ENCODE measurements at regions not wholly inside any gene's neighbourhood (a gene's known extent, or its start where the extent isn't known, plus 50 kb on each side); places are given as distances from the start of the nearest gene placed in this dataset.

DNA sequence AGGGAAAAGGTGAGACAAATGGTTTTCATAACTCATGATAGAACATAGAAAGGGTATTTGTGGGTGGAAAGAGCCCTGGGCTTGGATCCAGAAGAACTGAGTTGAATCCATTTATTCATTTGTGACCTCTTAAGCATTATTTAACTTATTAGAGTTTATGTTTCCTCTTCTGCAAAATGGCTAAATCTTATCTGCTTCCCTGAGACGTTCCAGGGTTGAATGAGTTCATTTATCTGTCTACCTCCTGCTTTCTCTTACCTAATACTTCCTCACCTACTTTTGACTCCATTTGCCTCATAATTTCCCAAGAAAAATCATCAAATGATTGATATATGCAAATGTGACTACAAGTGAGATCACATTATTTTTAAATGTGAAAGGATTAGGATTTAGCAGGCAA lies 152.7 kb upstream of the GAS1 start:
- no peaks in the 10 kb centered on the region for H3K4me1 Mint-ChIP-seq
- ChIA-PET CTCF (no interaction called here), POLR2A (no interaction called here)
- H3K27ac Mint-ChIP-seq, result no peak overlapping the region
- Histone ChIP-seq H3K9me3 (ENCODE audit: low read length) (no peaks in the 10 kb centered on the region), H3K27me3 (ENCODE audit: insufficient read depth, low read length, poor library complexity, severe bottlenecking) (no peaks in the 10 kb centered on the region), H3K4me1 (ENCODE audit: insufficient read depth, low read length) (no peaks in the 10 kb centered on the region), H3K36me3 (ENCODE audit: insufficient read depth, low read length) (no peaks in the 10 kb centered on the region), H3K27ac (ENCODE audit: low read depth, low read length) (no peak overlapping the region), H3K4me3 (ENCODE audit: low read length) (no peak overlapping the region)
- H3K9me3 Mint-ChIP-seq, result peaks cover 0 to 2% (median 0%) of the 10 kb centered on the region in 5 donors
- no peaks in the 10 kb centered on the region for H3K36me3 Mint-ChIP-seq
- H3K27me3 Mint-ChIP-seq, result peaks cover 0 to 6% of the 10 kb centered on the region in 2 donors
- DNase-seq, result no peak
- H3K4me3 Mint-ChIP-seq, result no peak overlapping the region

GRCh38 chr9:87102126-87102525 lies 154.8 kb upstream of the GAS1 start:
- no peaks in the 10 kb centered on the region for H3K9me3 ChIP-seq (ENCODE audit: low read length)

GRCh38 chr9:87107072-87107471 lies 159.8 kb upstream of the GAS1 start:
- CTCF ChIA-PET, result no interaction called here

More at GRCh38 chr9:87102126-87102525, 154.8 kb upstream of the GAS1 start:
- Mint-ChIP-seq H3K27me3 (peaks cover 4 to 7% of the 10 kb centered on the region in 2 donors), H3K4me1 (no peaks in the 10 kb centered on the region), H3K9me3 (peaks cover 0 to 2% (median 0%) of the 10 kb centered on the region in 5 donors), H3K4me3 (no peak overlapping the region), H3K27ac (no peak overlapping the region), H3K36me3 (no peaks in the 10 kb centered on the region)
- Histone ChIP-seq H3K36me3 (ENCODE audit: insufficient read depth, low read length) (no peaks in the 10 kb centered on the region), H3K4me3 (ENCODE audit: low read length) (no peak overlapping the region), H3K4me1 (ENCODE audit: insufficient read depth, low read length) (no peaks in the 10 kb centered on the region), H3K27me3 (ENCODE audit: insufficient read depth, low read length, poor library complexity, severe bottlenecking) (no peaks in the 10 kb centered on the region), H3K27ac (ENCODE audit: low read depth, low read length) (no peak overlapping the region)
- ChIA-PET POLR2A (no interaction called here), CTCF (no interaction called here)
- DNase-seq, result no peak

GRCh38 chr9:87108661-87109060 lies 161.4 kb upstream of the GAS1 start:
- H3K27ac ChIP-seq (ENCODE audit: low read depth, low read length), result no peak overlapping the region
- ChIA-PET POLR2A (no interaction called here), CTCF (no interaction called here)
- H3K9me3 Mint-ChIP-seq, result peaks cover 0 to 5% (median 0%) of the 10 kb centered on the region in 5 donors
- H3K4me1 Mint-ChIP-seq, result no peaks in the 10 kb centered on the region
- no peak overlapping the region for H3K4me3 ChIP-seq (ENCODE audit: low read length)
- H3K9me3 ChIP-seq (ENCODE audit: low read length), result no peaks in the 10 kb centered on the region
- no peaks in the 10 kb centered on the region for H3K36me3 ChIP-seq (ENCODE audit: insufficient read depth, low read length)
- H3K36me3 Mint-ChIP-seq, result no peaks in the 10 kb centered on the region
- no peaks in the 10 kb centered on the region for H3K27me3 ChIP-seq (ENCODE audit: insufficient read depth, low read length, poor library complexity, severe bottlenecking)
- H3K4me1 ChIP-seq (ENCODE audit: insufficient read depth, low read length), result no peaks in the 10 kb centered on the region
- H3K27me3 Mint-ChIP-seq, result peaks cover 4 to 11% of the 10 kb centered on the region in 2 donors
- no peak for DNase-seq
- H3K4me3 Mint-ChIP-seq, result no peak overlapping the region
- H3K27ac Mint-ChIP-seq, result no peak overlapping the region

More at GRCh38 chr9:87107072-87107471, 159.8 kb upstream of the GAS1 start:
- H3K36me3 Mint-ChIP-seq, result no peaks in the 10 kb centered on the region
- no peaks in the 10 kb centered on the region for H3K9me3 ChIP-seq (ENCODE audit: low read length)
- H3K27ac ChIP-seq (ENCODE audit: low read depth, low read length), result no peak overlapping the region
- DNase-seq, result no peak
- H3K4me1 ChIP-seq (ENCODE audit: insufficient read depth, low read length), result no peaks in the 10 kb centered on the region
- H3K27me3 Mint-ChIP-seq, result peaks cover 4 to 17% of the 10 kb centered on the region in 2 donors
- H3K4me3 Mint-ChIP-seq, result no peak overlapping the region
- H3K27ac Mint-ChIP-seq, result no peak overlapping the region
- H3K9me3 Mint-ChIP-seq, result peaks cover 0 to 5% (median 0%) of the 10 kb centered on the region in 5 donors
- H3K4me1 Mint-ChIP-seq, result no peaks in the 10 kb centered on the region
- no peaks in the 10 kb centered on the region for H3K27me3 ChIP-seq (ENCODE audit: insufficient read depth, low read length, poor library complexity, severe bottlenecking)
- H3K36me3 ChIP-seq (ENCODE audit: insufficient read depth, low read length), result no peaks in the 10 kb centered on the region
- POLR2A ChIA-PET, result no interaction called here
- no peak overlapping the region for H3K4me3 ChIP-seq (ENCODE audit: low read length)

GRCh38 chr9:87109231-87109631 lies 161.9 kb upstream of the GAS1 start:
- Histone ChIP-seq H3K4me3 (ENCODE audit: low read length) (no peak overlapping the region), H3K9me3 (ENCODE audit: low read length) (no peaks in the 10 kb centered on the region), H3K27ac (ENCODE audit: low read depth, low read length) (no peak overlapping the region), H3K36me3 (ENCODE audit: insufficient read depth, low read length) (no peaks in the 10 kb centered on the region), H3K27me3 (ENCODE audit: insufficient read depth, low read length, poor library complexity, severe bottlenecking) (no peaks in the 10 kb centered on the region), H3K4me1 (ENCODE audit: insufficient read depth, low read length) (no peaks in the 10 kb centered on the region)
- H3K27me3 Mint-ChIP-seq, result peaks cover 4 to 11% of the 10 kb centered on the region in 2 donors
- ChIA-PET CTCF (no interaction called here), POLR2A (no interaction called here)
- no peak overlapping the region for H3K27ac Mint-ChIP-seq
- no peak overlapping the region for H3K4me3 Mint-ChIP-seq
- DNase-seq, result no peak
- no peaks in the 10 kb centered on the region for H3K4me1 Mint-ChIP-seq
- peaks cover 0 to 5% (median 0%) of the 10 kb centered on the region in 5 donors for H3K9me3 Mint-ChIP-seq
- no peaks in the 10 kb centered on the region for H3K36me3 Mint-ChIP-seq

- no peak for DNase-seq
- H3K27me3 Mint-ChIP-seq, result peaks cover 4 to 11% of the 10 kb centered on the region in 2 donors
- Histone ChIP-seq H3K27me3 (ENCODE audit: insufficient read depth, low read length, poor library complexity, severe bottlenecking) (no peaks in the 10 kb centered on the region), H3K9me3 (ENCODE audit: low read length) (no peaks in the 10 kb centered on the region), H3K27ac (ENCODE audit: low read depth, low read length) (no peak overlapping the region), H3K4me1 (ENCODE audit: insufficient read depth, low read length) (no peaks in the 10 kb centered on the region), H3K4me3 (ENCODE audit: low read length) (no peak overlapping the region), H3K36me3 (ENCODE audit: insufficient read depth, low read length) (no peaks in the 10 kb centered on the region)
- no peaks in the 10 kb centered on the region for H3K36me3 Mint-ChIP-seq
- H3K9me3 Mint-ChIP-seq, result peaks cover 0 to 5% (median 0%) of the 10 kb centered on the region in 5 donors
- no peak overlapping the region for H3K27ac Mint-ChIP-seq
- H3K4me1 Mint-ChIP-seq, result no peaks in the 10 kb centered on the region
- CTCF ChIA-PET, result no interaction called here
- H3K4me3 Mint-ChIP-seq, result no peak overlapping the region
- POLR2A ChIA-PET, result no interaction called here
Observed at GRCh38 chr9:87109851-87110250, 162.5 kb upstream of the GAS1 start.

DNA sequence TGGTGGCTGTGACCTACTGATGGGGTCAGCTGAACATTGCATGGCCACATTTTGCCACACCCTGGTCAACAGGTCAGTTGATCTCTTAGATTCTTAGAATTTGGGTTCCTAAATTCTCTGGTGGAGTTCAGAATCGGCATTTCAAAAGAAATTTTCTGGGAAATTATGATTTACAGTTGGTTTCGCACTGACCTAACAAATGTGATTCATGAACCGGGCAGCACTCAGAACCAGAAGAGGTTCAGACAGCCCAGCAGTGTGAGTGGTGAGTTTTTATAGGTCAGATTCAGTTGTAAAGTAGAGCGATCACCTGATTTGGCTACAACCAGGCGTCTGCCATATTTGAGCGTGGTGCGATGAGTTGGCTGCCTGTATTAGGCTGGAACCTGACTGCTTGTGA lies 163.7 kb upstream of the GAS1 start:
- no peaks in the 10 kb centered on the region for H3K4me1 ChIP-seq (ENCODE audit: insufficient read depth, low read length)
- peaks cover 0 to 5% (median 0%) of the 10 kb centered on the region in 5 donors for H3K9me3 Mint-ChIP-seq
- no peaks in the 10 kb centered on the region for H3K36me3 Mint-ChIP-seq
- no peaks in the 10 kb centered on the region for H3K36me3 ChIP-seq (ENCODE audit: insufficient read depth, low read length)
- no peak overlapping the region for H3K4me3 ChIP-seq (ENCODE audit: low read length)
- H3K4me3 Mint-ChIP-seq, result no peak overlapping the region
- DNase-seq, result no peak
- no peak overlapping the region for H3K27ac Mint-ChIP-seq
- H3K27me3 Mint-ChIP-seq, result peaks cover 0 to 10% of the 10 kb centered on the region in 2 donors
- H3K9me3 ChIP-seq (ENCODE audit: low read length), result no peaks in the 10 kb centered on the region
- ChIA-PET CTCF (no interaction called here), POLR2A (no interaction called here)
- no peaks in the 10 kb centered on the region for H3K4me1 Mint-ChIP-seq
- H3K27me3 ChIP-seq (ENCODE audit: insufficient read depth, low read length, poor library complexity, severe bottlenecking), result no peaks in the 10 kb centered on the region
- H3K27ac ChIP-seq (ENCODE audit: low read depth, low read length), result no peak overlapping the region

GRCh38 chr9:87112656-87113055 lies 165.3 kb upstream of the GAS1 start:
- H3K27me3 ChIP-seq (ENCODE audit: insufficient read depth, low read length, poor library complexity, severe bottlenecking), result no peaks in the 10 kb centered on the region
- no peaks in the 10 kb centered on the region for H3K36me3 ChIP-seq (ENCODE audit: insufficient read depth, low read length)
- DNase-seq, result no peak
- H3K9me3 ChIP-seq (ENCODE audit: low read length), result no peaks in the 10 kb centered on the region
- no peak overlapping the region for H3K4me3 ChIP-seq (ENCODE audit: low read length)
- Mint-ChIP-seq H3K27me3 (peaks cover 0 to 6% of the 10 kb centered on the region in 2 donors), H3K9me3 (peaks cover 0 to 5% (median 0%) of the 10 kb centered on the region in 5 donors), H3K4me1 (no peaks in the 10 kb centered on the region), H3K4me3 (no peak overlapping the region), H3K36me3 (no peaks in the 10 kb centered on the region), H3K27ac (no peak overlapping the region)
- ChIA-PET CTCF (no interaction called here), POLR2A (no interaction called here)
- H3K4me1 ChIP-seq (ENCODE audit: insufficient read depth, low read length), result no peaks in the 10 kb centered on the region
- no peak overlapping the region for H3K27ac ChIP-seq (ENCODE audit: low read depth, low read length)

DNA sequence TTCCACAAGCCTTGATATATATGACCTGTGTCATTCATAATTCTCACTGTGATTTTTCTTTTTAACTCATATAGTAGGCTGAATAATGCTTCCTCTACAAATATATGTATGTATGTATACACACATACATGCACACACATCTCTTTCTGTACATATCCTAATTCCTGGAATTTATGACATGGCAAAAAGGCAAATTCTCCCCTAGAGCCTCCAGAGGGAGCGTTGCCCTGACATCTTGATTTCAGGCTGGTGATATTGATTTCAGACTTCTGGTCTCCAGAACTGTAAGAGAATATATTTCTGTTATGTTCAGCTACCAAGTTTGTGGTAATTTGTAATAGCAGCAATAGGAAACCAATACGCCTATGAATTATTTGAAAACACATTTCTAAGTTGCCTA lies 166.6 kb upstream of the GAS1 start:
- Histone ChIP-seq H3K36me3 (ENCODE audit: insufficient read depth, low read length) (no peaks in the 10 kb centered on the region), H3K9me3 (ENCODE audit: low read length) (no peaks in the 10 kb centered on the region), H3K27me3 (ENCODE audit: insufficient read depth, low read length, poor library complexity, severe bottlenecking) (no peaks in the 10 kb centered on the region), H3K4me1 (ENCODE audit: insufficient read depth, low read length) (no peaks in the 10 kb centered on the region), H3K4me3 (ENCODE audit: low read length) (no peak overlapping the region), H3K27ac (ENCODE audit: low read depth, low read length) (no peak overlapping the region)
- Mint-ChIP-seq H3K9me3 (peaks cover 0 to 5% (median 0%) of the 10 kb centered on the region in 5 donors), H3K36me3 (no peaks in the 10 kb centered on the region), H3K4me1 (no peaks in the 10 kb centered on the region), H3K4me3 (no peak overlapping the region), H3K27me3 (peaks cover 0 to 4% of the 10 kb centered on the region in 2 donors), H3K27ac (no peak overlapping the region)
- ChIA-PET CTCF (no interaction called here), POLR2A (no interaction called here)
- DNase-seq, result no peak
